ENCODE measurements at regions not wholly inside any gene's neighbourhood (a gene's known extent, or its start where the extent isn't known, plus 50 kb on each side); places are given as distances from the start of the nearest gene placed in this dataset.

- TF ChIP-seq CTCF (IDR thresholded peaks at IDR 0.05), result peak; percentile 37
- Mint-ChIP-seq H3K36me3 (ENCODE audit: unreplicated experiment) (no peaks in the 10 kb centered on the region), H3K9me3 (ENCODE audit: unreplicated experiment) (no peaks in the 10 kb centered on the region), H3K27me3 (ENCODE audit: unreplicated experiment) (peaks cover 2% of the 10 kb centered on the region), H3K4me1 (ENCODE audit: unreplicated experiment) (no peaks in the 10 kb centered on the region), H3K27ac (ENCODE audit: unreplicated experiment) (no peak overlapping the region), H3K4me3 (ENCODE audit: unreplicated experiment) (no peak overlapping the region)
- no peak for DNase-seq (ENCODE audit: extremely low spot score, unreplicated experiment)
Observed at GRCh38 chr1:65020774-65021173, 54.4 kb upstream of the JAK1 start.

- Mint-ChIP-seq H3K4me1 (ENCODE audit: unreplicated experiment) (peaks cover 4% of the 10 kb centered on the region), H3K27me3 (ENCODE audit: unreplicated experiment) (peaks cover 2% of the 10 kb centered on the region), H3K36me3 (ENCODE audit: unreplicated experiment) (no peaks in the 10 kb centered on the region), H3K4me3 (ENCODE audit: unreplicated experiment) (no peak overlapping the region), H3K27ac (ENCODE audit: unreplicated experiment) (no peak overlapping the region), H3K9me3 (ENCODE audit: unreplicated experiment) (no peaks in the 10 kb centered on the region)
- no peak for DNase-seq (ENCODE audit: extremely low spot score, unreplicated experiment)
- no peak for TF ChIP-seq CTCF (IDR thresholded peaks at IDR 0.05)
Observed at GRCh38 chr1:65021795-65022194, 55.4 kb upstream of the JAK1 start.

- H3K4me3 Mint-ChIP-seq (ENCODE audit: unreplicated experiment), result no peak overlapping the region
- no peaks in the 10 kb centered on the region for H3K36me3 Mint-ChIP-seq (ENCODE audit: unreplicated experiment)
- peaks cover 2% of the 10 kb centered on the region for H3K27me3 Mint-ChIP-seq (ENCODE audit: unreplicated experiment)
- no peak overlapping the region for H3K27ac Mint-ChIP-seq (ENCODE audit: unreplicated experiment)
- H3K4me1 Mint-ChIP-seq (ENCODE audit: unreplicated experiment), result peaks cover 4% of the 10 kb centered on the region
- no peak for TF ChIP-seq CTCF (IDR thresholded peaks at IDR 0.05)
- DNase-seq (ENCODE audit: extremely low spot score, unreplicated experiment), result no peak
- H3K9me3 Mint-ChIP-seq (ENCODE audit: unreplicated experiment), result no peaks in the 10 kb centered on the region
Observed at GRCh38 chr1:65022216-65022615, 55.9 kb upstream of the JAK1 start.

- no peak for TF ChIP-seq CTCF (IDR thresholded peaks at IDR 0.05)
- Mint-ChIP-seq H3K9me3 (ENCODE audit: unreplicated experiment) (no peaks in the 10 kb centered on the region), H3K27me3 (ENCODE audit: unreplicated experiment) (peaks cover 9% of the 10 kb centered on the region), H3K36me3 (ENCODE audit: unreplicated experiment) (peaks cover 2% of the 10 kb centered on the region), H3K27ac (ENCODE audit: unreplicated experiment) (no peak overlapping the region), H3K4me3 (ENCODE audit: unreplicated experiment) (no peak overlapping the region), H3K4me1 (ENCODE audit: unreplicated experiment) (peaks cover 4% of the 10 kb centered on the region)
- DNase-seq (ENCODE audit: extremely low spot score, unreplicated experiment), result no peak
Observed at GRCh38 chr1:65025794-65026193, 59.4 kb upstream of the JAK1 start.

GRCh38 chr1:65026235-65026634, 59.9 kb upstream of the JAK1 start:
- H3K9me3 Mint-ChIP-seq (ENCODE audit: unreplicated experiment), result no peaks in the 10 kb centered on the region
- H3K4me3 Mint-ChIP-seq (ENCODE audit: unreplicated experiment), result no peak overlapping the region
- no peak for TF ChIP-seq CTCF (IDR thresholded peaks at IDR 0.05)
- DNase-seq (ENCODE audit: extremely low spot score, unreplicated experiment), result no peak
- peaks cover 7% of the 10 kb centered on the region for H3K27me3 Mint-ChIP-seq (ENCODE audit: unreplicated experiment)
- peaks cover 4% of the 10 kb centered on the region for H3K4me1 Mint-ChIP-seq (ENCODE audit: unreplicated experiment)
- no peak overlapping the region for H3K27ac Mint-ChIP-seq (ENCODE audit: unreplicated experiment)
- peaks cover 2% of the 10 kb centered on the region for H3K36me3 Mint-ChIP-seq (ENCODE audit: unreplicated experiment)

All from osteocyte (in vitro differentiated cells).